HepG2 (cell line): ENCODE measurements at regions not wholly inside any gene's neighbourhood (a gene's known extent, or its start where the extent isn't known, plus 50 kb on each side); places are given as distances from the start of the nearest gene placed in this dataset.

Experiments used
- ATAC-seq: fragments of 200-7000 bp; cut with Tn5 transposase; 3 replicates; pipeline ENCODE4 v1.9.1; 2020; ENCODE audit warnings: mild to moderate bottlenecking, moderate library complexity
- BruUV-seq: library from RNA; stranded (reverse); fragments of 400-500 nt; replicated peaks from 2 replicates; lab custom pipeline; 2021; lab: Mats Ljungman, UMichigan
- CTCF ChIA-PET: fragments of 300-600 bp; formaldehyde crosslinking; extraction: SDS; loops from one replicate; lab custom pipeline; 2021; ENCODE audit warnings: low total read pairs, inconsistent platforms, low intra/inter-chr PET ratio; lab: Yijun Ruan, JAX
- POLR2A ChIA-PET: fragments of 350-600 bp; sonication (Branson Sonifier 250); formaldehyde crosslinking; loops from one replicate; lab custom pipeline; 2020; ENCODE audit warnings: antibody characterized with exemption, inconsistent platforms; lab: Yijun Ruan, JAX
- DNase-seq: peaks from one replicate; pipeline ENCODE4 v3.0.0-alpha.2; 2015; ENCODE audit warnings: low spot score
- FAIRE-seq: peaks from 3 replicates; lab custom pipeline; 2011; peaks lifted over from hg19 to GRCh38; lab: Jason Lieb, UNC
- H2AFZ ChIP-seq: one replicate; pipeline ENCODE4 v1.6.1; 2011; ENCODE audit warnings: low read length, inconsistent platforms
- H3K27ac ChIP-seq: fragments of 300-600 bp; 3 replicates; pipeline ENCODE4 v1.8.0; 2011; ENCODE audit warnings: mixed run types, mild to moderate bottlenecking, mixed read lengths, low read length, inconsistent platforms; ENCODE audit not compliant: insufficient read depth; ENCODE audit errors: extremely low read length
- H3K27me3 ChIP-seq, 2 experiments: fragments of 200-600 bp in 1 of 2; 2 replicates in 1 of 2; 3 replicates in 1 of 2; pipeline versions ENCODE4 v1.6.0 to v1.8.0; 2011; ENCODE audit warnings: low read length in 2 of 2, mild to moderate bottlenecking in 2 of 2, moderate library complexity in 2 of 2, inconsistent platforms in 1 of 2; ENCODE audit not compliant: insufficient read depth in 2 of 2, control insufficient read depth in 1 of 2
- H3K36me3 ChIP-seq, 2 experiments: fragments of 200-600 bp in 1 of 2; replicated peaks in 1 of 2; 2 replicates in 1 of 2; 3 replicates in 1 of 2; pipeline versions ENCODE4 v1.5.1 to v1.8.0; 2011; ENCODE audit warnings: low read length in 2 of 2, inconsistent platforms in 1 of 2; ENCODE audit not compliant: insufficient read depth in 2 of 2, control insufficient read depth in 1 of 2
- H3K4me1 ChIP-seq: 2 replicates; pipeline ENCODE4 v1.5.1; 2012; ENCODE audit warnings: low read length, inconsistent platforms; ENCODE audit not compliant: insufficient read depth
- H3K4me2 ChIP-seq: 2 replicates; pipeline ENCODE4 v1.6.0; 2011; ENCODE audit warnings: low read depth, low read length, inconsistent platforms
- H3K4me3 ChIP-seq, 3 experiments: fragments of 200-600 bp in 1 of 3; sonication (generic), shearing (Covaris generic) in 1 of 3; replicated peaks in 1 of 3; 2 replicates each; pipeline ENCODE4 v1.5.1; 2011 to 2016; ENCODE audit warnings: low read length in 3 of 3, inconsistent platforms in 2 of 3, low read depth in 2 of 3, mild to moderate bottlenecking in 2 of 3, control low read depth in 1 of 3, mixed read lengths in 1 of 3; ENCODE audit not compliant: insufficient read depth in 1 of 3
- H3K79me2 ChIP-seq: one replicate; pipeline ENCODE4 v1.6.1; 2011; ENCODE audit warnings: low read length, inconsistent platforms; ENCODE audit not compliant: insufficient read depth
- H3K9ac ChIP-seq: 2 replicates; pipeline ENCODE4 v1.6.0; 2011; ENCODE audit warnings: mild to moderate bottlenecking, low read depth, low read length, inconsistent platforms; ENCODE audit not compliant: insufficient read depth
- H3K9me3 ChIP-seq: 2 replicates; pipeline ENCODE4 v1.5.1; 2012; ENCODE audit warnings: mild to moderate bottlenecking, low read length
- H4K20me1 ChIP-seq: 2 replicates; pipeline ENCODE4 v1.6.0; 2011; ENCODE audit warnings: inconsistent platforms, mild to moderate bottlenecking, low read length, moderate library complexity; ENCODE audit not compliant: insufficient read depth
- ASH2L ChIP-seq: fragments of 300-600, 200-600 bp; sonication (generic); IDR thresholded peaks from 2 replicates; pipeline ENCODE4 v1.7.0; 2017; ENCODE audit warnings: low read depth, mild to moderate bottlenecking, moderate library complexity, mixed read lengths, low read length; ENCODE audit not compliant: insufficient read length
- GATAD2A ChIP-seq: IDR thresholded peaks from 2 replicates; pipeline ENCODE4 v1.6.1; 2016
- MAFF ChIP-seq: IDR thresholded peaks from 2 replicates; pipeline ENCODE4 v1.6.1; 2011; ENCODE audit warnings: low read depth, low read length, improper control_type of control experiment
- MED1 ChIP-seq: sonication (generic); formaldehyde crosslinking; IDR thresholded peaks from 2 replicates; pipeline ENCODE4 v1.4.0; 2020; ENCODE audit warnings: missing genetic modification reagents
- MTERF4 ChIP-seq: sonication (generic); formaldehyde crosslinking; IDR thresholded peaks from 2 replicates; pipeline ENCODE4 v1.8.0; 2023; ENCODE audit warnings: mild to moderate bottlenecking, missing genetic modification reagents
- MTF2 ChIP-seq: sonication (generic); formaldehyde crosslinking; IDR thresholded peaks from 2 replicates; pipeline ENCODE4 v1.5.0; 2020; ENCODE audit warnings: missing genetic modification reagents, borderline replicate concordance
- NFIB ChIP-seq: sonication (generic); formaldehyde crosslinking; IDR thresholded peaks from 2 replicates; pipeline ENCODE4 v1.9.0; 2021; ENCODE audit warnings: missing genetic modification reagents, mild to moderate bottlenecking, borderline replicate concordance
- PLRG1 ChIP-seq: fragments of 450-650 bp; conservative IDR thresholded peaks from 2 replicates; pipeline ENCODE4 v1.6.1; 2016
- PPARG ChIP-seq: conservative IDR thresholded peaks from 2 replicates; pipeline ENCODE4 v1.6.1; 2016; ENCODE audit warnings: missing biosample characterization, missing genetic modification reagents
- TEAD3 ChIP-seq: optimal IDR thresholded peaks from 2 replicates; pipeline ENCODE3; 2016; ENCODE audit warnings: borderline replicate concordance
- ZNF143 ChIP-seq: sonication (generic); formaldehyde crosslinking; IDR thresholded peaks from 2 replicates; pipeline ENCODE4 v1.4.0; 2020; ENCODE audit warnings: missing genetic modification reagents
- ZNF563 ChIP-seq: sonication (generic); formaldehyde crosslinking; IDR thresholded peaks from 2 replicates; pipeline ENCODE4 v1.8.0; 2022; ENCODE audit warnings: mild to moderate bottlenecking, moderate library complexity, missing genetic modification reagents
- WGBS: methylation state at CpG from one replicate; pipeline ENCODE4 v1.1.6; 2017; ENCODE audit warnings: low lambda C conversion rate; 5-methylcytosine and 5-hydroxymethylcytosine counted together
- in situ Hi-C: cut with HindIII; loops from 2 replicates; pipeline ENCODE4 v1.10.0; 2017; ENCODE audit warnings: low pct_unique_long_range_greater_than_20kb; ENCODE audit not compliant: extremely low pct_ligation_motif_present
- intact Hi-C: fragments of 100-400 bp; cut with micrococcal nuclease; formaldehyde crosslinking; loops from one replicate; pipeline ENCODE4 v1.10.0; 2022; ENCODE audit not compliant: unreplicated experiment
- TF ChIP-seq, protein P1 (sequence below), 2 experiments: fragments of 450-650 bp in 1 of 2; sonication (generic) in 1 of 2; formaldehyde crosslinking; IDR thresholded peaks; 2 replicates each; pipeline versions ENCODE4 v1.5.0 to v1.8.0; 2020 to 2022; ENCODE audit warnings: mild to moderate bottlenecking in 1 of 2, missing genetic modification reagents in 1 of 2
- TF ChIP-seq, protein P2 (sequence below): sonication (generic); formaldehyde crosslinking; conservative IDR thresholded peaks from 2 replicates; pipeline ENCODE4 v1.4.0; 2020; ENCODE audit warnings: missing genetic modification reagents

DNA sequence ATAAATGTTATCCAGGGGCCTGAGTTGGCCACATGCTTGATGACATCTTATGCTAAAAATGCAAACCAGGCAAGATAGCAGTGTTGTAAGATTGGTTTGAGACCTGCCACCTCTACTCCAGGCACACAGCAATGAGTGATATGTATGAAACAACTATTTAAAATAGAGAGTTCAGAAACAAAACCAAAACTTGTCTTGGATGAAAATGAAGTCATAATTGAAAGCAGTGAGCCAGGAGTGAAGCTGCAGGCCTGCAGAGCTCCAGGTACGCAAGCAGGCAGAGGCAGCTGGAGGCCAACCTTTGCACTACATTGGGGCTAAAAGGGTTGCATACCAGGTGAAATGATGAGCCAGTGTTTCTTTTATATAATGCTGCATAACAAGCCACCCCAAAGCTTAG lies 89.2 kb upstream of the SPATS2L start:
- Histone ChIP-seq H3K9me3 (no peaks in the 10 kb centered on the region), H3K4me1 (peaks cover 53% of the 10 kb centered on the region), H3K4me3 (no peak overlapping the region), H4K20me1 (no peaks in the 10 kb centered on the region), H3K27me3 (no peaks in the 10 kb centered on the region), H3K9ac (no peak overlapping the region), H3K36me3 (no peaks in the 10 kb centered on the region), H3K79me2 (no peaks in the 10 kb centered on the region), H3K4me2 (no peak overlapping the region), H3K27ac (no peak overlapping the region), H2AFZ (no peak overlapping the region)
- intact Hi-C loops (no loop called here), in situ Hi-C loops (no loop called here)
- ATAC-seq (no peak), FAIRE-seq (no peak), DNase-seq (no peak)
- WGBS = 86% methylated on average over 1 of the region's 1 CpG
- CTCF ChIA-PET = no interaction called here
- POLR2A ChIA-PET = no interaction called here
- TF ChIP-seq PPARG (CRISPR knock-in tag) (0 out of 2 replicates have a peak, but pooled peaks have one; percentile 29), TEAD3 (CRISPR knock-in tag) (peak; percentile 36), ASH2L (no peak), MTF2 (CRISPR knock-in tag) (no peak), GATAD2A (CRISPR knock-in tag) (no peak), NFIB (CRISPR knock-in tag) (no peak), MAFF (no peak), ZNF563 (no peak), MED1 (CRISPR knock-in tag) (no peak), ZNF143 (no peak), MTERF4 (CRISPR knock-in tag) (no peak), PLRG1 (no peak)
- TF ChIP-seq, protein P1, sequence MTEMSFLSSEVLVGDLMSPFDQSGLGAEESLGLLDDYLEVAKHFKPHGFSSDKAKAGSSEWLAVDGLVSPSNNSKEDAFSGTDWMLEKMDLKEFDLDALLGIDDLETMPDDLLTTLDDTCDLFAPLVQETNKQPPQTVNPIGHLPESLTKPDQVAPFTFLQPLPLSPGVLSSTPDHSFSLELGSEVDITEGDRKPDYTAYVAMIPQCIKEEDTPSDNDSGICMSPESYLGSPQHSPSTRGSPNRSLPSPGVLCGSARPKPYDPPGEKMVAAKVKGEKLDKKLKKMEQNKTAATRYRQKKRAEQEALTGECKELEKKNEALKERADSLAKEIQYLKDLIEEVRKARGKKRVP (CRISPR knock-in tag; IDR thresholded peaks at IDR 0.05) = no peak
- TF ChIP-seq, protein P2, sequence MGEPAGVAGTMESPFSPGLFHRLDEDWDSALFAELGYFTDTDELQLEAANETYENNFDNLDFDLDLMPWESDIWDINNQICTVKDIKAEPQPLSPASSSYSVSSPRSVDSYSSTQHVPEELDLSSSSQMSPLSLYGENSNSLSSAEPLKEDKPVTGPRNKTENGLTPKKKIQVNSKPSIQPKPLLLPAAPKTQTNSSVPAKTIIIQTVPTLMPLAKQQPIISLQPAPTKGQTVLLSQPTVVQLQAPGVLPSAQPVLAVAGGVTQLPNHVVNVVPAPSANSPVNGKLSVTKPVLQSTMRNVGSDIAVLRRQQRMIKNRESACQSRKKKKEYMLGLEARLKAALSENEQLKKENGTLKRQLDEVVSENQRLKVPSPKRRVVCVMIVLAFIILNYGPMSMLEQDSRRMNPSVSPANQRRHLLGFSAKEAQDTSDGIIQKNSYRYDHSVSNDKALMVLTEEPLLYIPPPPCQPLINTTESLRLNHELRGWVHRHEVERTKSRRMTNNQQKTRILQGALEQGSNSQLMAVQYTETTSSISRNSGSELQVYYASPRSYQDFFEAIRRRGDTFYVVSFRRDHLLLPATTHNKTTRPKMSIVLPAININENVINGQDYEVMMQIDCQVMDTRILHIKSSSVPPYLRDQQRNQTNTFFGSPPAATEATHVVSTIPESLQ (CRISPR knock-in tag) = no peak
- TF ChIP-seq, all 625 proteins: peak for 2
- no TSS peak for BruUV-seq
